ENCODE measurements at regions not wholly inside any gene's neighbourhood (a gene's known extent, or its start where the extent isn't known, plus 50 kb on each side); places are given as distances from the start of the nearest gene placed in this dataset.
"Not testable (repeated sequence)": the region's sequence is repeated elsewhere in the genome, so short reads cannot be mapped to it uniquely, and the experiment has no call there.

DNA sequence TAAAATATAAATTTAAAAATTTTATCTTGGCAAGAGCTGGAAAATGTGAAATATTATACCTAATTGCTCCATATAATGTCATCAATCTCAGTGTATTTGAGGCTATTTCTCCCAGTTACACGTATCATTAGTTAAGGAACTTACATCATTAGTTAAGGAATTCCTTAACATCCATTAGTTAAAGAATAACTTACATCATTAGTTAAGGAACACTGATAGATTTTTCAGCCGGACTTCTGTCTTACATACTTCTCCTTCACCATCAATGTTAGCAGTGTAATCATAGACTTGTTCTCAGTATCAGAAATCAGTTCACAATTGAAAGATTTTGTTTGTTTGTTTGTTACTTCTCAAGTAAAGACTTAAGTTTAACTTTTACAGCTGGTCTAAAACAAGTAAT lies 524.4 kb upstream of the CHD1 start:
- no peak for DNase-seq

DNA sequence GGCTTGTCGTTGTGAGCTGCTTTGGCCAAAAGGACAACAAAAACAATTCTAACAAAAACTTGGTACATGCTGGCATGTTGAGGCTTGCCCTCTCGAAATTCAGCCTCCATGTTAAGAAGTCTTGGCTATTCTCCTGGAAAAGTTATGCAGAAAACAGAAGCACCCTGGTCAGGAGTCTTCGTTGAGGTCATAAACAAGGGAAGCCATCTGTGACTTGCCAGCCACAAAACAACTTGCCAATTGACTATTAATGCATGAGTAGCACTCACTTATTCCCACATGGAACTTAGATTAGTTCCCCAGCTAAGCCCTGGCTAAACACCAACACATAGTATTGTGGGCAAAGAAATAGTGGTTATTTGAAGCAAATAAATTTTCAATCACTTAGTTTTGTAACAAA lies 521.0 kb upstream of the CHD1 start:
- no peak for DNase-seq

DNA sequence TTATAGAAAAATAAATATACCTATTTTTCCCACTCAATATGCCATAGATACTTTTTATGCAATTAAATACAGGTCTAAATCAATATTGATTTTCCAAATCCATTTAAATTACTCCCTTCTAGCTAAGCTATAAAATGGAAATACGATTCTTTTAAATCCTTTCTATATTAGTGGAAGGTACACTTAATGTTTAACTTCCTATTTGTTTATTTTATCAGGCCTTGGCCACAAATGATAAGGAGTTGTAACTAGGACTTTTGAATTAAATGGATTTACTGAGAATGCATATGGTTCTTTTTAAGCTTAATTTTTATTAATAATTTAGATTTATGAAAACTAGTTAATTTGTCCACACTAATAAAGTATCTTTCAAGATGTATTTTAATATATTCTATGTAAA lies 517.0 kb upstream of the CHD1 start:
- DNase-seq, result no peak

DNA sequence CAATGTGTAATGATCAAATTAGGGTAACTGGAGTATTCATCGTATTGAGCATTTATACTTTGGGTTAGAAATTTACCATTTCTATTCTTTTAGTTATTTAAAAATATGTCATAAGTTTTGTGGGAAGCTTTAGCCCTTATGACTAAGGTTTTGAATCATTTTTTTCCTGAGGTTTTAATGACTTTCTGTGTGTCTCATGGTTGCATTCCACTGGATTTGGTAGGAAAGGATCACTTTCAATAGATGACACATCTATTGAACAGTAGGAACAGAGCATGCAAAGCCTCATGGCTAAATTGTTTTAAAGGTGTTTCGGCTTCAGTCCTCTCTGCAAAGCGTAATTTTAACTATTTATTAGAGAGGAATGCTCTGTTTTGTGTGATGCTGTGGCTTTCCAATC lies 512.4 kb upstream of the CHD1 start:
- DNase-seq, result no peak

DNA sequence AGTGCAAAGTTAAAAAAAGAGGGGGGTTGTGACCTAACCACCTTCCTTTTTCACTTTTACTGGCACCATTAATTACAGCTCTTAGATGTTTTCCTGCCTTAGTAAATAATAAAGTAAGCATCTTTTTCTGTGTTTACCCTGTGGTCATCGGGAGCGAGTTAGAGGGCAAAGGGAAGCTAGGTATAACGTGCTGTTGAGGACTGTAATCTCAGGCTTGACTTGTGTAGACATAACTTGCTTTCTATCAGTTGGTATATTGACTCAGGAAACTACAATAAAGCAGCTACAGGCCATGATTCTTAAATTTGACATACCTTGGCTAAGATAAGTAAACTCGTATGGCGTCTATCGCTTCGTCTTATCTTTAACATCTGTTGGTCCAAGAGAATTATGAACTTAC lies 509.8 kb upstream of the CHD1 start:
- no peak for DNase-seq

DNA sequence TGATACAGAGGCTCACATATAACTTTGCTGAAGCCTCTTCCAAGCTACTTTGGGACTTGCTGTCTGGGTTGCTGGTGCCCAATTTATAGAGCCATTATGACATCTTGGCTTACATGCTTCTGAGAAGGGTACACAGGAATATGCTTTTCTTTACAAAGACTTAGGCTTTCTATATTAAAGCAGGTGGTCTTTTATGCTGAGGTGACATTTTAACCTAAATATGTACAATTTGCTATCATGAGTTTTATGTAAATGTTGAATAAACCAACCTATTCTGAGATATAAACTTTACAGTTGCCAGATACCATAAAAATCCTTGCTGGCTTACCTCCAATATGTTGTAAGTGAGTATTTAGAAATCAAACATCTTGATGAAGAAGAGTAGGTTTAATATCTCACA lies 509.2 kb upstream of the CHD1 start:
- no peak for DNase-seq

DNA sequence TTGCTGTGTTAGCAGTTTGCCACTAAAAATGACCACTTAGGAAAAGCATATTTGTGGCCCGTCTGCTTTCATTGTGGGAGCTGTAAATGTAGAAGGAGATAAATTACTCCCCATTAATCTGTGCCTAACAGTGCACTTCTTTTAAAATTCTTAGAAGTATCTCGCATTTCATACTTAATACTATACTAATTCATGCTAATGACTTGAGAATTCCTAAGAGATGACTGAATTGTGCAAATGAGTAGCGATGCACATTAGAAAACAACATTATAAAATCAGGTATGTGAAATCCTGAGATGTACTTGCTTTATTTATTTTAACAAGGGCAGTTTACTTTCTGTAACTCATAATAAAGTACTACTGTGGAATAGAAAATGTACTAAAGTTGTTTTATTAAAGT lies 494.6 kb upstream of the CHD1 start:
- DNase-seq, result not testable (repeated sequence)

DNA sequence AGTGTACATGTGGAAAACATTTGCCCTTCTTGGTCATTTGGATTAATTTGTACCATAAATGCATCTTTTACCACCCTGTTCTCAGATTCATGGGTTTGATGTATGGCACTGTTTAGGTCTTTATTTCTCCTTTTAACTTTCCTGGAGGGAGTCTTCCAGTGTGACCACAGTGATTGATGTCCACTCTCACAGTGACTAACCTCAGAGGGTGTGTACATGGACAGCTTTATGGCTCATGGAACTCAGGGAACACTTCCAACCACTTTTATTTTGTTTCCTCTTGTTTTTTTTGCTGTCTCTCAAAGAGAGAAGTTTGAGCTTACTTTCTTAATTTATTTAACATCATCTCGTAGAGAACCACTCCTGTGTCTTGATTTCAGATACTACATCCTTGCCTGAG lies 489.8 kb upstream of the CHD1 start:
- not testable (repeated sequence) for DNase-seq

DNA sequence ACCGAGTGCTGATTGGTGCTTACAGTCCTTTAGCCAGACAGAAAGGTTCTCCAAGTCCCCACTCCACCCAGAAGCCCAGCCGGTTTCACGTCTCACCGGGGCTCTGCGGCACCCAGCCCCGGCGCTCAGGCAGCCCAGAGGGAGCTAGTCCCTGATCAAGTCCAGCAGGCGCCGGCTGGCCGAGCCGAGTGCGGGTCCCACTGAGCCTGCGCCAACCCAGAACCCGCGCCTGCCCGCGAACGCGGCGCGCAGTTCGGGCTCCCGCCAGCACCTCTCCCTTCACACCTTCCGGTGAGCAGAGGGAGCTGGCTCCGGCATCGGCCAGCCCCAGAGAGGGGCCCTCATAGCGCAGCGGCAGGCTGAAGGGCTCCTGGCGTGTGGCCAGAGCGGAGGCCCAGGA lies 481.6 kb upstream of the CHD1 start:
- peak in 2 of 58 donors; percentile 1 for DNase-seq

DNA sequence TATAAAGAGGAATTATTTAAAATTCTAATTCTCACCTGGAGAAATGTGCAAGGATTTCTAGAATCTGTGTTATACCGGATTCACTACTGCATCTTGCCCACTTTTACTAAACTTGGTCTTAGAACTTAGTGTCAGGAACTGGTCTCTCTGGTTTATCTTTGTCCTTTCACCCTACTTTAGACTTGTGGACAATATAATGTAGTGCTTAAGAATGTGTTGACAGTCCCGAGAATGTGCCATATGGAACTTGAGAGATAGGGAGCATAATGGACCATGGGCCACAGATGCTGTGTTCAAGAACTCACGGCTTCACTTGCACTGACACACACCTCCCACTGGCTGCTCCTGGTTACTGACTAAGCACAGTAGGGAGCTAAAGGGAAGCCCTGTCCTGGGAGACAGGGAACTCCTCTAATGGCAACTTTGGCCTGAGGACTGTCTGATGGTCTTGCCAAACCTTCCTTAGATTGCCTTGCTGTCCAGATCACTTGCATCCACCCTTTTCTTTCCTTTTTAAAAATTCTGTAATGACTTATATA lies 476.0 kb upstream of the CHD1 start:
- not testable (repeated sequence) for DNase-seq

DNA sequence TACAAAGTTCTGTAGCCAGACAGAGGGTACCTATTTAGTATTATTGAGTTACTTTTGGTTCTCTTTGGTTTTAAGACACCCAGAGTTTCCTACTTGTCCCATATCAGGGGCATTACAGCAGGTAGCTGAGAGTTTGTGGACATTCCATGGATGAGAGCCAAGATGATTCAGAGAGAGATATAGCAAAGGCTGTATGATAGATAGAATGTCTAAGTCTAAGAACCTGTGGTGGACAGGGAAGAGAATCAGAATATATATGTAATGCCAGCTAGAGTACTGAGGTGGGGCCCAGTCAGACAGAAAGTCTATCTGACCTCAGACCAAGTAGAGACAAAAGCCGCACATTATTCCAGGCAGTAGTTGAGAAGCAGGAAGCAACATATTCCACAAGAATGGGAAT lies 471.8 kb upstream of the CHD1 start:
- not testable (repeated sequence) for DNase-seq

DNA sequence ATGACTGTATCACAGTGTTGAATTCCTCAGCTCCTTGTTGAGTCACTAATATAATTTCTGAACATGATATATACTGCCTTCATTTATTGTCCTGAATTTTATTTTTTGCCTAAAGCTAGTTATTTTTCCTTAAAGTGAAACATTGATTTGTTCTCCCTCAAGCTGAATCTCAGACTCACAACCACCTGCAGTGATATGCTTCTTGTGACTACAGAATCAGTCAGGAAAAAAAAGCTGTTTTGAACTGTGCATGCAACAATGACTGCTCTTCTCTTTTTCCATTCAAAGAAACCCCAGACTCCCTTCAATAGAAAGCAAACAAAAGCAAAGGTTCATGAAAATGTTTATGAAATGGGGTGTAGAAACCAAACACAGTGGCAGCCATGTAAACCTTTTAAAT lies 470.2 kb upstream of the CHD1 start:
- no peak for DNase-seq

DNA sequence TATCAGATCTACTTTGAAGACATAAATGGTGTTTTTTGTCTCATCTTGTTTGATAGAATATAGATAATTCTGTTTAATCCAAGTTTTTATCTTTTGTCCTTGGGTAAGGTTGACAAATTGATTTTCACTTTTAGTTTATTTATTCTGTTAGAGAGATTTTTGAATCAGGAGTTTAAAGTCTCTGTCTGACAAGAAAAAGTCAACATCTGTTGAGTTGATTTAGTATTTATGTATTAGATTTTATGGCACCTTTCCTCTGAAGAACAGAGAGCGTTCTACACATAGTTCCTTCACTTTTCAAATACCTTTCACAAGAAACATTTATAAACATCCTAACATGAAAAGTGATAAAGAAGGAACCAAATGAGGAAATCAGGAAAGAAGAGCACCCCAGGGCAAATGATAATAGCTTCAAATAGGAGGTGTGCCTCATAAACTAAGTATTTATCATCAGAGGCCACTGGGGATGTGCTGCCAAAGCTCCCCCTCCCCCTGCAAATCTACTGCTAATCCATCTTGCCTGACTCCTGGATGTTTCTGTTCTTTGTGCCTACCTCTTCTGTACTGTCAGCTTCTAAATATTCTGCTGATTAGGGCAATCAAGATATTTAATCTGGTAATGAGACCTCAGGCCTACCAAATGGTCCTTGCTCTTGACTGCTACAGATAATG lies 457.7 kb upstream of the CHD1 start:
- no peak for DNase-seq

DNA sequence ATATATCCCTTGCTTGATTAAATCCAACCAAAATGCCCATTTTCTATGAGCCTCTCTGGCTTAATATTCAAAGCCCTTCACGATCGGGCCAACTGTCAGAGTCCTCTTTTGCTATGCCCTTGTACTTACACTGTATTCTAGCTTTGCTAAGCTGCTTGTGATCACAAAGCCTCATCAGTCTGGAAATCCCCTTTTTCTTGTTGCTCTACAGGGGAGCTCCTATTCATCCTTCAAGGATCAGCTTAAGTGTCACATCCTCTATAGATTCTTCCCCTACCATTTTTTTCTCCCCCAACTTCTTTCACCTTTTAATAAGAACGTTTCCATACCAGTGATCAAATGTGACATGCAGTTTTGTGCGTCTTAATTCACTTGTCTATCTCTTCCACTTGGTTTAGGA lies 450.4 kb upstream of the CHD1 start:
- DNase-seq, result no peak

DNA sequence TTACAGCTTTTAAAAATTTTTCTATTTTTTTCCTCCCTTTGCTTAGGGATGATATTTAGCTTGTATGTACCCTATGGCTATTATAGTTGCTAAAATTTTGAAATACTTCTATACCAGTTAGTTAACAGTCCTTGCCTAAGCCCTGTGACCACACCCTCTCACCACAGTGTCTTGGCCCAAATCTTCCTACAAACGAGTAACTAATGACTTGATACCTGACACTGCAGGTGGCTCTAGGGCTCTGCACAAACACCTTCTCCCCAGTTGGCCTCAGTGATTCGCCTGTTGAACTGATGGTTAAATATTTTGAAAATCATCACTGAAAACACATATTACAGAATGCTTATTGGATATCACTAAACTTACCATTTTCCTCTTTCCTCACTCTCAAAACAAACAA lies 449.6 kb upstream of the CHD1 start:
- no peak for DNase-seq

DNA sequence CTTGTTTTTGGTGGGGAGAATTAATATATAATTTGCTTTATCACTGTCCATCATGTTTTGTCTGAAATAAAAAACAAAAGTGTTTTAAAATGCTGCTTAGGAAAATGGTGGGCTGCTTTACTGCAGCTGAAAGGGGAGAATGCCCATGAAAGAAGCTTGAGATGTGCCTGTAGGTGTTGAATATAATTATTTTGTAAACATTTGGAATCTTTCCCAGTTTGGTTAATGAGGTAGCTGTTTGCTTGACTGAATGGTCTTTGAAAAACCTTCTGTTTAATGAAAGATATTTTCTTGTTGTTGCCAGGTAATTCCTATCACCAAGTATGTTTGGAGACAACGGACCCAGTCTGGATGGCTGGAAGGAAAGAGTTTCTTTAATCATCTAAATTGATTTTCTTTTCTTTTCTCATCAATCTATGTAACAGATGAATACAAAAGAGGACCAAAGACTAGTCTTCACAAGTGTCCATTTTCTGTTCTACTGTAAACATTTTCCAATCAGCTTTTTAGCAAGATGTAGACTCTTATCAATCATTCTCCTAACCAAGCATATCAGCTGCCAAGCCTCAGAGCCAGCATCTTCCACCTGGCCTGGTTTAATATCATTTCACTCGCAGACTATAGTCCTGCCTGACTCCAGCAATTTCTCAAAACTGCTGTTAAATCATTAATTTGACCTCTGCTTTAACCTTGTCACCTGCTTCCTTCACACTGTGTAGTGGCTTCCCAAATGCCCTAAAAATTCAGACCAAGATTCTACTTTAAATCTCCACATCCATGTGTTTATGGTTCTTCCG lies 441.2 kb upstream of the CHD1 start:
- DNase-seq, result no peak

DNA sequence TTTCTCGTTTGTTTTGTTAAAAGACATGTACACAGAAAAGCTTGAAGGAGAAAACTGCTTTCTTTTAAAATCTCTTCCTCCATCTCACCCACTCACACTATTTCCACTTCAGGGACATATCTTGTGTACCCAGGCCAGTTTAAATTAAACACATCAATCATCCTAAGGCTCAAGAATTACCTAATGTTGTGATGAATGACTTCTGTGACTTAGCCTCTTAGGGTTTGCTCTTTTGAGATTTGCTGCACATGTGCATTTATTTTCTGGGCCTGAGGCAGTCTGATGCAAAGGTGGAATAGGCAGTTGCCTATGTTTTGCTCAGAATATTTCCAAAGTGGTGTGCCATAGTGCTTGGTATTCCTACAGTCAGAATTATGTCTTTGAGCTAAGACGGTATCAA lies 439.9 kb upstream of the CHD1 start:
- DNase-seq, result no peak

DNA sequence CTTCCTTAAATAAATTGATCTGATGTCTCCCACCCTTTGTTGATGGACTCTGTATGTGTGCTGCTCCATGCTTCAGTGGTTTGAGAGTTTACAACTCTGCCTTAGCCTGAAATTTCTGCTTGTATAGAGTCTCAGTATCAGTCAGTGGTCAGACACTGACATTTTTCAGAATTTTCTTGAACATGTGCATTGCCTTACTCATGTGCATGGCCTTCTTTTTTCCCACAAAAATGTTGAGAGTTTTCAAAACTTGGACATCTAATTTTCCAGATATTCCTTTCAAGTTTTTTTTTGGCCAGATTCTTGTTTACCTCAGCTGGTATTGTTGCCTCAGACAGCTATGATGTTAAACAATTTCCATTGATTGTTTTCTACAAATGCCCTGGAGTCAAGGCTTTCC lies 427.1 kb upstream of the CHD1 start:
- no peak for DNase-seq

DNA sequence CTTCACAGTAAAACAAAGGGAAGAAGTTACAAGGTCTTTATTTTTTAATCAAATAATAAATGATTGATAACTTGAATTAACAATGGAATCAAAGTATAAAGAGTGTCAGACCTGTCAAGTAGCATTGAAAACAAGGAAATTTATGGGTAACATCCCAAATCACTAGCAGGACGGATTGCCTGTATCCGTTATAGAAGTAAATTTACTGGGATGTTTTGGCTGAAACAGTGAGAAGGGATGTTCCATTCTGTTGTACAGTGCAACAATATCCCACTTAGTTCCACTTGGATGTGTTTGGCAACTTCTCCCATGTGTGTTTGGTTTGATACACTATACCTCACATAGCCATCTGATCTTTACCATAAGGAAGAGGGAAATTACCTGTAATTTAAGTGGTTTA lies 421.0 kb upstream of the CHD1 start:
- no peak for DNase-seq

DNA sequence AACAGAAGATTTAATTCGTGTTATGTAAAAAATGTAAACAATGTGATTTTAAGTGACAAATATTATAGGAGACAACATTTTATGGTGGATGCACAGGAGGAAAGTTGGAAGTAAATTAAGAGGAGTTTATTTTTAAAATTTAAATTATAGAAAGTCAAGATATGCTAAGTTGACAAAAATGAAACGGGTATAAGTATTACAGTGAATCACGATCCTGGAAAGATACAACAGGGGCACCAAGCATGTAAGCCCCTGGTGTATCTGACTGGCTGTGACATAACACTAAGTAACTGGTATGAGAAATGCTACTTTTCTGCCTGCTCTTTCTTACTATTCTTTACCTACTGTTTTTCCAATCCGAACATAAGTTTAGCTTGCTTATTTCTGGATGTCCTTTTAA lies 419.8 kb upstream of the CHD1 start:
- DNase-seq, result no peak

DNA sequence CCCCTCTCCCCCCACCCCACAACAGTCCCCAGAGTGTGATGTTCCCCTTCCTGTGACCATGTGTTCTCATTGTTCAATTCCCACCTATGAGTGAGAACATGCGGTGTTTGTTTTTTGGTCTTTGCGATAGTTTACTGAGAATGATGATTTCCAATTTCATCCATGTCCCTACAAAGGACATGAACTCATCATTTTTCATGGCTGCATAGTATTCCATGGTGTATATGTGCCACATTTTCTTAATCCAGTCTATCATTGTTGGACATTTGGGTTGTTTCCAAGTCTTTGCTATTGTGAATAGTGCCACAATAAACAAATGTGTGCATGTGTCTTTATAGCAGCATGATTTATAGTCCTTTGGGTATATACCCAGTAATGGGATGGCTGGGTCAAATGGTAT lies 411.0 kb upstream of the CHD1 start:
- DNase-seq, result not testable (repeated sequence)

DNA sequence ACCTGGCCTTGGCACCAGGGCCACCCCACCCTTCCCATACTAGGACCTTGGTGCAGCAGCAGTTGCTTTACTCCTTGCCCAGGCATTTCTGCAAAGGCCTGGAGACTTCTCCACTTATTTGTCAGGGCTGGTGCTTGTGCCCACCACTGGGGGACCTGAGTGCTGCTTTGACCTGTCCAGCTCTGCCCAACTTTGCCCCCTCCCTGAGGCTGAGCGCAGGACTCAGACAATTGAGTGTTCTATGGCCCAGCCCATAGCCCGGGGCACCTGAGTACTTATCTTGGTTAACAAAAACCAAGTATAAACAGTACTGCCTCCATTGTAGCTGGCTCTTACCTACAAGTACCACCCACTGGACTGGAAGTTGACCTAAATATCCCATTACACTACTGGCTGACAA lies 406.1 kb upstream of the CHD1 start:
- no peak for DNase-seq

DNA sequence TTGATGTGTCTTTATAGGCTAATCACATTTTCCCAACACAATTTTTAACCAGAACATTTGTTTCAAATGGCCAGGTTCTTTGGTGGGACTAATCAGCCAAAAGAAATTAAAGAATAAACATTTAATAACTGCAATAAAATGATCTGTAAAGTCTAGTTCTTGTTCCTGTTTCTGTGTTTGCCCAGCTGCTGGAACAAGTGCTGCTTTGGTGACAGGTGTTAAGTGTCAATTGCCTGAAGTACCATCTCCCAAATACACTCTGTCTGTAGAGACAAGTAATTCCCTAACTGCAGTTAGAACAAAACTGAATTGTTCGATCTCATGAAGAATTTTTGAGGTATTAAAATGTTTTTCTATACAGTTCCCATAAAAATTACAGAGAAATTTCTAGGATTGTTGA lies 402.3 kb upstream of the CHD1 start:
- DNase-seq, result no peak

Measured in anterior cingulate cortex (tissue), 58 donors.